Neuronal stem cell (in vitro differentiated cells): ENCODE measurements at regions not wholly inside any gene's neighbourhood (a gene's known extent, or its start where the extent isn't known, plus 50 kb on each side); places are given as distances from the start of the nearest gene placed in this dataset.

Source experiments
- DNase-seq: peaks from one replicate; pipeline ENCODE4 v3.0.0-alpha.2; 2013; ENCODE audit warnings: low spot score
- H2AFZ ChIP-seq: one replicate; pipeline ENCODE4 v1.6.1; 2013; ENCODE audit warnings: mild to moderate bottlenecking, low read length, inconsistent platforms
- H2AK5ac ChIP-seq: 2 replicates; pipeline ENCODE4 v1.6.1; 2013; ENCODE audit warnings: low read depth, mild to moderate bottlenecking, inconsistent platforms, low read length, moderate library complexity, mixed read lengths
- H2BK120ac ChIP-seq: 2 replicates; pipeline ENCODE4 v1.6.1; 2013; ENCODE audit warnings: low read depth, mild to moderate bottlenecking, inconsistent platforms, low read length, moderate library complexity, mixed read lengths
- H2BK12ac ChIP-seq: one replicate; pipeline ENCODE4 v1.6.1; 2013; ENCODE audit warnings: low read length, inconsistent platforms
- H2BK15ac ChIP-seq: 2 replicates; pipeline ENCODE4 v1.6.1; 2013; ENCODE audit warnings: mild to moderate bottlenecking, low read length, inconsistent platforms, mixed read lengths
- H2BK5ac ChIP-seq: one replicate; pipeline ENCODE4 v1.6.1; 2013; ENCODE audit warnings: inconsistent platforms, mild to moderate bottlenecking, low read length, moderate library complexity
- H3K14ac ChIP-seq: one replicate; pipeline ENCODE4 v1.6.1; 2013; ENCODE audit warnings: low read length, inconsistent platforms
- H3K18ac ChIP-seq: 2 replicates; pipeline ENCODE4 v1.6.1; 2013; ENCODE audit warnings: low read length, inconsistent platforms
- H3K23ac ChIP-seq: 2 replicates; pipeline ENCODE4 v1.6.1; 2013; ENCODE audit warnings: low read depth, mild to moderate bottlenecking, mixed read lengths, low read length, inconsistent platforms; ENCODE audit not compliant: poor library complexity
- H3K27ac ChIP-seq: replicated peaks from 3 replicates; pipeline ENCODE4 v1.5.1; 2013; ENCODE audit warnings: low read length, inconsistent platforms
- H3K27me3 ChIP-seq, 3 experiments: 2 replicates each; pipeline ENCODE4 v1.6.1; 2013; ENCODE audit warnings: low read length in 3 of 3, mild to moderate bottlenecking in 2 of 3, inconsistent platforms in 1 of 3, low read depth in 1 of 3, mixed read lengths in 1 of 3, moderate library complexity in 1 of 3; ENCODE audit not compliant: control insufficient read depth in 3 of 3, insufficient read depth in 3 of 3
- H3K36me3 ChIP-seq, 2 donors: replicated peaks in 1 of 2; 2 replicates each; pipeline ENCODE4 v1.6.1; 2013; ENCODE audit warnings: low read length in 2 of 2; ENCODE audit not compliant: control insufficient read depth in 2 of 2, insufficient read depth in 2 of 2
- H3K4ac ChIP-seq: 2 replicates; pipeline ENCODE4 v1.6.1; 2013; ENCODE audit warnings: inconsistent platforms, mild to moderate bottlenecking, low read length, moderate library complexity
- H3K4me1 ChIP-seq, 2 donors: 1 replicate in 1 of 2; 2 replicates in 1 of 2; pipeline ENCODE4 v1.6.1; 2013; ENCODE audit warnings: low read length in 2 of 2, low read depth in 1 of 2; ENCODE audit not compliant: control insufficient read depth in 2 of 2, insufficient read depth in 1 of 2
- H3K4me2 ChIP-seq: one replicate; pipeline ENCODE4 v1.6.1; 2013; ENCODE audit warnings: mild to moderate bottlenecking, low read length, inconsistent platforms; ENCODE audit not compliant: insufficient read depth, poor library complexity, severe bottlenecking
- H3K4me3 ChIP-seq, 2 donors: 2 replicates each; pipeline ENCODE4 v1.5.1; 2013; ENCODE audit warnings: low read length in 2 of 2, mild to moderate bottlenecking in 2 of 2, inconsistent platforms in 1 of 2, moderate library complexity in 1 of 2
- H3K79me1 ChIP-seq: one replicate; pipeline ENCODE4 v1.6.1; 2013; ENCODE audit warnings: low read depth, mild to moderate bottlenecking, inconsistent platforms, low read length, moderate library complexity
- H3K9ac ChIP-seq: one replicate; pipeline ENCODE4 v1.6.1; 2013; ENCODE audit warnings: mild to moderate bottlenecking, low read depth, low read length, inconsistent platforms; ENCODE audit not compliant: poor library complexity
- H3K9me3 ChIP-seq, 2 donors: replicated peaks in 1 of 2; 2 replicates each; pipeline versions ENCODE3 to v1.6.1; 2013; ENCODE audit warnings: low read length in 2 of 2, mild to moderate bottlenecking in 2 of 2, inconsistent platforms in 1 of 2, low read depth in 1 of 2, mixed read lengths in 1 of 2, moderate library complexity in 1 of 2; ENCODE audit not compliant: control insufficient read depth in 2 of 2, insufficient read depth in 1 of 2
- H4K8ac ChIP-seq: one replicate; pipeline ENCODE4 v1.6.1; 2013; ENCODE audit warnings: low read depth, mild to moderate bottlenecking, inconsistent platforms, low read length, moderate library complexity
- H4K91ac ChIP-seq: one replicate; pipeline ENCODE4 v1.6.1; 2013; ENCODE audit warnings: low read length, low read depth, mild to moderate bottlenecking, inconsistent platforms; ENCODE audit not compliant: poor library complexity
- WGBS, 2 donors: extraction: QIAGEN DNeasy Blood & Tissue Kit; methylation state at CpG; one replicate each; pipeline ENCODE4 v1.1.7; 2013; ENCODE audit warnings: missing lambda C conversion rate in 2 of 2, mixed read lengths in 1 of 2; ENCODE audit not compliant: insufficient read length in 2 of 2, insufficient replicate concordance in 1 of 2; ENCODE audit errors: extremely low coverage in 2 of 2; 5-methylcytosine and 5-hydroxymethylcytosine counted together

GRCh38 chr13:28584873-28585381 lies 74.0 kb upstream of the POMP start:
- H4K91ac ChIP-seq: no peak overlapping the region
- no peak overlapping the region for H3K4me3 ChIP-seq
- no peak overlapping the region for H2BK12ac ChIP-seq
- peaks cover 0 to 2% of the 10 kb centered on the region in 2 donors for H3K9me3 ChIP-seq
- no peak overlapping the region for H2AFZ ChIP-seq
- no peak overlapping the region for H3K23ac ChIP-seq
- no peak overlapping the region for H2BK5ac ChIP-seq
- H3K9ac ChIP-seq: no peak overlapping the region
- DNase-seq: no peak
- no peak overlapping the region for H4K8ac ChIP-seq
- no peak overlapping the region for H3K27ac ChIP-seq
- no CpG with 5 or more reads among the region's 4 CpGs for WGBS, 2 donors
- no peak overlapping the region for H3K4me2 ChIP-seq
- no peaks in the 10 kb centered on the region for H3K79me1 ChIP-seq
- H2AK5ac ChIP-seq: no peak overlapping the region
- H3K18ac ChIP-seq: no peak overlapping the region
- H2BK120ac ChIP-seq: no peak overlapping the region
- no peak overlapping the region for H3K14ac ChIP-seq
- H3K4ac ChIP-seq: no peak overlapping the region
- H3K27me3 ChIP-seq: no peaks in the 10 kb centered on the region
- H3K36me3 ChIP-seq: no peaks in the 10 kb centered on the region
- H2BK15ac ChIP-seq: no peak overlapping the region
- peaks cover 3 to 4% of the 10 kb centered on the region in 2 donors for H3K4me1 ChIP-seq

DNA sequence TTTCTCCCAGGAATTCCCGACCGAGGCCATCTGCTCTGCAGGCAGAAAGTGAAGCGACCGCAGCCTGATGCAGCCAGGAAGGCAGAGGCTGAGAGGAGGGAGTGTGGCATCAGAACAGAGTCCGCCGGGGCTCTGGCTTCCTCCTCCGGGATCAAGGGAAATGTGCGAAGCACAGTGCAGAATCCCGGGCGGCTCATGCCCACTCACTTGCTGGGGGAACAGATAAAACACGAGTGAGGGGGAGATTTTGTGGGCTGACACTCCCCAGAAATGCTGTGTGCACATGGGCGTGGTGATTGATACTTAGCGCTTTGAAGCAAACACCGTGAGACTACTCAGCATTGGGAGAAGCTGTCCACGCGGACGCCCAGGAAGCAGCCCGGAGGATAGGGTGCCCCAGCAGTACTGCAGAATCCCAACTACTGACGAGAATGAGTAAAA lies 75.3 kb upstream of the POMP start:
- Histone ChIP-seq H3K79me1 (no peaks in the 10 kb centered on the region), H2BK15ac (no peak overlapping the region), H3K4me3 (no peak overlapping the region), H2AFZ (no peak overlapping the region), H2BK12ac (no peak overlapping the region), H2BK5ac (no peak overlapping the region), H3K27ac (no peak overlapping the region), H3K9ac (no peak overlapping the region), H2BK120ac (no peak overlapping the region), H3K4me2 (no peak overlapping the region), H3K36me3 (no peaks in the 10 kb centered on the region), H4K91ac (no peak overlapping the region), H3K23ac (no peak overlapping the region), H3K9me3 (peaks cover 0 to 2% of the 10 kb centered on the region in 2 donors), H3K14ac (no peak overlapping the region), H3K4ac (no peak overlapping the region), H2AK5ac (no peak overlapping the region), H4K8ac (no peak overlapping the region), H3K4me1 (peaks cover 5 to 8% of the 10 kb centered on the region in 2 donors), H3K18ac (no peak overlapping the region), H3K27me3 (no peaks in the 10 kb centered on the region)
- no peak for DNase-seq
- WGBS, 2 donors: no CpG with 5 or more reads among the region's 19 CpGs

GRCh38 chr13:28582892-28583240 lies 76.1 kb upstream of the POMP start:
- Histone ChIP-seq H3K4ac (no peak overlapping the region), H3K36me3 (no peaks in the 10 kb centered on the region), H4K91ac (no peak overlapping the region), H2BK15ac (no peak overlapping the region), H3K9me3 (peaks cover 0 to 2% of the 10 kb centered on the region in 2 donors), H3K4me2 (no peak overlapping the region), H2AFZ (no peak overlapping the region), H2BK12ac (no peak overlapping the region), H4K8ac (no peak overlapping the region), H3K4me1 (peaks cover 5 to 9% of the 10 kb centered on the region in 2 donors), H3K14ac (no peak overlapping the region), H3K9ac (no peak overlapping the region), H3K4me3 (no peak overlapping the region), H2AK5ac (no peak overlapping the region), H3K27ac (no peak overlapping the region), H3K27me3 (no peaks in the 10 kb centered on the region), H2BK5ac (no peak overlapping the region), H3K23ac (no peak overlapping the region), H3K79me1 (no peaks in the 10 kb centered on the region), H2BK120ac (no peak overlapping the region), H3K18ac (peak overlapping the region; percentile 7)
- no CpG with 5 or more reads among the region's 8 CpGs for WGBS, 2 donors
- DNase-seq: no peak

- Histone ChIP-seq H3K18ac (no peak overlapping the region), H3K9me3 (peaks cover 0 to 2% of the 10 kb centered on the region in 2 donors), H3K79me1 (no peaks in the 10 kb centered on the region), H3K36me3 (no peaks in the 10 kb centered on the region), H3K4me2 (no peak overlapping the region), H2BK5ac (no peak overlapping the region), H4K8ac (no peak overlapping the region), H3K27me3 (no peaks in the 10 kb centered on the region), H3K14ac (no peak overlapping the region), H2AFZ (no peak overlapping the region), H3K27ac (no peak overlapping the region), H2BK120ac (no peak overlapping the region), H3K9ac (no peak overlapping the region), H3K4me1 (peaks cover 5 to 9% of the 10 kb centered on the region in 2 donors), H2AK5ac (no peak overlapping the region), H4K91ac (peak overlapping the region; percentile 16), H3K4me3 (no peak overlapping the region), H2BK12ac (no peak overlapping the region), H3K23ac (no peak overlapping the region), H3K4ac (no peak overlapping the region), H2BK15ac (no peak overlapping the region)
- WGBS, 2 donors: no CpG with 5 or more reads among the region's 9 CpGs
- no peak for DNase-seq
Observed at GRCh38 chr13:28582225-28582891, 76.6 kb upstream of the POMP start.
